ENCODE measurements at regions not wholly inside any gene's neighbourhood (a gene's known extent, or its start where the extent isn't known, plus 50 kb on each side); places are given as distances from the start of the nearest gene placed in this dataset.

GRCh38 chr3:150285601-150286000, 122.5 kb upstream of the TSC22D2 start:
- H3K36me3 ChIP-seq (ENCODE audit: control insufficient read depth in 1 of 2, insufficient read depth in 2 of 2, low read length in 2 of 2): no peaks in the 10 kb centered on the region
- TF ChIP-seq CTCF (IDR thresholded peaks at IDR 0.05 in 2 of 3, conservative IDR thresholded peaks at IDR 0.05 in 1 of 3; ENCODE audit: borderline replicate concordance in 1 of 3, insufficient read depth in 1 of 3, low read depth in 2 of 3, low read length in 2 of 3) (no peak), SRF (IDR thresholded peaks at IDR 0.05; ENCODE audit: low read depth) (no peak), RAD21 (IDR thresholded peaks at IDR 0.05; ENCODE audit: low read depth) (no peak), YY1 (IDR thresholded peaks at IDR 0.05; ENCODE audit: extremely low read depth, insufficient replicate concordance, low read depth, low read length) (no peak), EGR1 (IDR thresholded peaks at IDR 0.05; ENCODE audit: low read depth) (no peak), JUND (IDR thresholded peaks at IDR 0.05) (no peak), SIN3A (IDR thresholded peaks at IDR 0.05; ENCODE audit: low read depth) (no peak), ZFX (IDR thresholded peaks at IDR 0.05) (no peak), EZH2 (IDR thresholded peaks at IDR 0.05) (no peak), TCF7L2 (IDR thresholded peaks at IDR 0.05; ENCODE audit: borderline replicate concordance, extremely low read depth, insufficient read depth, insufficient read length) (no peak), EZH2phosphoT487 (IDR thresholded peaks at IDR 0.05; ENCODE audit: borderline replicate concordance) (no peak), POLR2A (IDR thresholded peaks at IDR 0.05; ENCODE audit: borderline replicate concordance, extremely low read depth, insufficient read depth, insufficient read length) (no peak), ZNF274 (IDR thresholded peaks at IDR 0.05; ENCODE audit: low read depth, low read length) (no peak), ZBTB33 (IDR thresholded peaks at IDR 0.05; ENCODE audit: extremely low read depth, insufficient replicate concordance, low read length) (no peak), FOSL1 (IDR thresholded peaks at IDR 0.05; ENCODE audit: low read depth) (no peak)
- TF ChIP-seq, protein P1, sequence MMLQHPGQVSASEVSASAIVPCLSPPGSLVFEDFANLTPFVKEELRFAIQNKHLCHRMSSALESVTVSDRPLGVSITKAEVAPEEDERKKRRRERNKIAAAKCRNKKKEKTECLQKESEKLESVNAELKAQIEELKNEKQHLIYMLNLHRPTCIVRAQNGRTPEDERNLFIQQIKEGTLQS (IDR thresholded peaks at IDR 0.05): no peak
- TF ChIP-seq, protein P2, sequence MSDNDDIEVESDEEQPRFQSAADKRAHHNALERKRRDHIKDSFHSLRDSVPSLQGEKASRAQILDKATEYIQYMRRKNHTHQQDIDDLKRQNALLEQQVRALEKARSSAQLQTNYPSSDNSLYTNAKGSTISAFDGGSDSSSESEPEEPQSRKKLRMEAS (IDR thresholded peaks at IDR 0.05): no peak
- TF ChIP-seq, protein P3, sequence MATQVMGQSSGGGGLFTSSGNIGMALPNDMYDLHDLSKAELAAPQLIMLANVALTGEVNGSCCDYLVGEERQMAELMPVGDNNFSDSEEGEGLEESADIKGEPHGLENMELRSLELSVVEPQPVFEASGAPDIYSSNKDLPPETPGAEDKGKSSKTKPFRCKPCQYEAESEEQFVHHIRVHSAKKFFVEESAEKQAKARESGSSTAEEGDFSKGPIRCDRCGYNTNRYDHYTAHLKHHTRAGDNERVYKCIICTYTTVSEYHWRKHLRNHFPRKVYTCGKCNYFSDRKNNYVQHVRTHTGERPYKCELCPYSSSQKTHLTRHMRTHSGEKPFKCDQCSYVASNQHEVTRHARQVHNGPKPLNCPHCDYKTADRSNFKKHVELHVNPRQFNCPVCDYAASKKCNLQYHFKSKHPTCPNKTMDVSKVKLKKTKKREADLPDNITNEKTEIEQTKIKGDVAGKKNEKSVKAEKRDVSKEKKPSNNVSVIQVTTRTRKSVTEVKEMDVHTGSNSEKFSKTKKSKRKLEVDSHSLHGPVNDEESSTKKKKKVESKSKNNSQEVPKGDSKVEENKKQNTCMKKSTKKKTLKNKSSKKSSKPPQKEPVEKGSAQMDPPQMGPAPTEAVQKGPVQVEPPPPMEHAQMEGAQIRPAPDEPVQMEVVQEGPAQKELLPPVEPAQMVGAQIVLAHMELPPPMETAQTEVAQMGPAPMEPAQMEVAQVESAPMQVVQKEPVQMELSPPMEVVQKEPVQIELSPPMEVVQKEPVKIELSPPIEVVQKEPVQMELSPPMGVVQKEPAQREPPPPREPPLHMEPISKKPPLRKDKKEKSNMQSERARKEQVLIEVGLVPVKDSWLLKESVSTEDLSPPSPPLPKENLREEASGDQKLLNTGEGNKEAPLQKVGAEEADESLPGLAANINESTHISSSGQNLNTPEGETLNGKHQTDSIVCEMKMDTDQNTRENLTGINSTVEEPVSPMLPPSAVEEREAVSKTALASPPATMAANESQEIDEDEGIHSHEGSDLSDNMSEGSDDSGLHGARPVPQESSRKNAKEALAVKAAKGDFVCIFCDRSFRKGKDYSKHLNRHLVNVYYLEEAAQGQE (IDR thresholded peaks at IDR 0.05; ENCODE audit: low read depth): no peak
- POLR2A ChIA-PET: interaction anchor here (0.9 kb wide), 1 partner anchor 10 kb away, joined by 3 read pairs; no protein-coding TSS in a partner anchor

More at GRCh38 chr3:150285601-150286000, 122.5 kb upstream of the TSC22D2 start:
- CTCF ChIA-PET: interaction anchor here (0.9 to 1.6 kb wide), 4 partner anchors 9 to 210 kb away, joined by 3 to 19 read pairs (median 4); partner anchors contain the start of gene TSC22D2
- H3K4me2 ChIP-seq (ENCODE audit: low read length): no peak overlapping the region; the same call in 1 of the 2 replicates
- H3K9me2 ChIP-seq (ENCODE audit: insufficient read depth): no peaks in the 10 kb centered on the region
- RAD21 ChIA-PET (ENCODE audit: low non-redundant PET in 1 of 2, low total read pairs in 2 of 2, uncharacterized antibody in 2 of 2, unreplicated experiment in 2 of 2): no interaction called here
- intact Hi-C loops (cut with micrococcal nuclease): loop anchor here (5.0 kb wide), 1 partner anchor 127 kb away; no protein-coding TSS in a partner anchor
- H3K9ac ChIP-seq (ENCODE audit: low read length): no peak overlapping the region
- no peak overlapping the region for H3K4me3 ChIP-seq (replicated peaks in 1 of 2; ENCODE audit: low read depth in 1 of 2, low read length in 2 of 2)
- no peaks in the 10 kb centered on the region for H3K27me3 ChIP-seq (ENCODE audit: insufficient read depth, low read length)
- peaks cover 3 to 15% of the 10 kb centered on the region in 2 experiments; a peak in 3 of 4 replicates for H3K4me1 ChIP-seq (ENCODE audit: control insufficient read depth in 1 of 2, insufficient read depth in 2 of 2, low read length in 2 of 2)
- H3K9me3 ChIP-seq (ENCODE audit: control insufficient read depth in 1 of 2, insufficient read depth in 1 of 2, low read depth in 1 of 2, low read length in 2 of 2): no peaks in the 10 kb centered on the region
- DNase-seq (ENCODE audit: low read depth, low spot score): no peak
- H3K27ac ChIP-seq (ENCODE audit: low read depth, low read length): no peak overlapping the region
- H2AFZ ChIP-seq (ENCODE audit: low read depth, low read length, poor library complexity, severe bottlenecking): peak overlapping the region; percentile 97
- no peaks in the 10 kb centered on the region for H3K79me2 ChIP-seq (ENCODE audit: insufficient read depth, low read length)
- H4K20me1 ChIP-seq (ENCODE audit: insufficient read depth): no peaks in the 10 kb centered on the region
- no peak for ATAC-seq
- no TSS peak for BruUV-seq (replicated peaks)

Measured in HCT116 (cell line).